Activated effector memory CD4-positive, alpha-beta T cell treated with Interleukin-2 at 50 U/mL for 16 hours (primary cell): ENCODE measurements at regions not wholly inside any gene's neighbourhood (a gene's known extent, or its start where the extent isn't known, plus 50 kb on each side); places are given as distances from the start of the nearest gene placed in this dataset.
"Not testable (repeated sequence)": the region's sequence is repeated elsewhere in the genome, so short reads cannot be mapped to it uniquely, and the experiment has no call there.

Source experiments
- DNase-seq: peaks from one replicate; pipeline ENCODE4 v3.0.0-alpha.2; 2020

GRCh38 chr6:140185991-140186390 lies 811.5 kb upstream of the CITED2 start:
- DNase-seq, result no peak

GRCh38 chr6:140183881-140184280 lies 809.4 kb upstream of the CITED2 start:
- DNase-seq, result no peak

- DNase-seq, result no peak
Observed at GRCh38 chr6:140182821-140183220, 808.4 kb upstream of the CITED2 start.

- DNase-seq, result no peak
Observed at GRCh38 chr6:140181876-140182275, 807.4 kb upstream of the CITED2 start.

- no peak for DNase-seq
Observed at GRCh38 chr6:140180306-140180705, 805.9 kb upstream of the CITED2 start.

- DNase-seq, result no peak
Observed at GRCh38 chr6:140178935-140179334, 804.5 kb upstream of the CITED2 start.

GRCh38 chr6:140178520-140178919 lies 804.1 kb upstream of the CITED2 start:
- DNase-seq, result no peak

- DNase-seq, result no peak
Observed at GRCh38 chr6:140176306-140176705, 801.9 kb upstream of the CITED2 start.

- DNase-seq, result no peak
Observed at GRCh38 chr6:140175486-140175885, 801.0 kb upstream of the CITED2 start.

GRCh38 chr6:140174524-140174923 lies 800.1 kb upstream of the CITED2 start:
- no peak for DNase-seq

- no peak for DNase-seq
Observed at GRCh38 chr6:140168365-140168764, 793.9 kb upstream of the CITED2 start.

- DNase-seq, result no peak
Observed at GRCh38 chr6:140160909-140161308, 786.5 kb upstream of the CITED2 start.

GRCh38 chr6:140160494-140160893 lies 786.0 kb upstream of the CITED2 start:
- no peak for DNase-seq

- DNase-seq, result no peak
Observed at GRCh38 chr6:140156131-140156530, 781.7 kb upstream of the CITED2 start.

- no peak for DNase-seq
Observed at GRCh38 chr6:140155451-140156126, 781.1 kb upstream of the CITED2 start.

GRCh38 chr6:140153703-140154102 lies 779.3 kb upstream of the CITED2 start:
- DNase-seq, result no peak

GRCh38 chr6:140147825-140148814 lies 773.7 kb upstream of the CITED2 start:
- DNase-seq, result not testable (repeated sequence)

- no peak for DNase-seq
Observed at GRCh38 chr6:140140891-140141290, 766.4 kb upstream of the CITED2 start.

- no peak for DNase-seq
Observed at GRCh38 chr6:140138311-140139010, 764.0 kb upstream of the CITED2 start.

- no peak for DNase-seq
Observed at GRCh38 chr6:140134224-140134623, 759.8 kb upstream of the CITED2 start.

GRCh38 chr6:140130074-140130473 lies 755.6 kb upstream of the CITED2 start:
- DNase-seq, result no peak

- no peak for DNase-seq
Observed at GRCh38 chr6:140124498-140124897, 750.0 kb upstream of the CITED2 start.

GRCh38 chr6:140108167-140108566 lies 733.7 kb upstream of the CITED2 start:
- no peak for DNase-seq
